ENCODE measurements at regions not wholly inside any gene's neighbourhood (a gene's known extent, or its start where the extent isn't known, plus 50 kb on each side); places are given as distances from the start of the nearest gene placed in this dataset.

DNA sequence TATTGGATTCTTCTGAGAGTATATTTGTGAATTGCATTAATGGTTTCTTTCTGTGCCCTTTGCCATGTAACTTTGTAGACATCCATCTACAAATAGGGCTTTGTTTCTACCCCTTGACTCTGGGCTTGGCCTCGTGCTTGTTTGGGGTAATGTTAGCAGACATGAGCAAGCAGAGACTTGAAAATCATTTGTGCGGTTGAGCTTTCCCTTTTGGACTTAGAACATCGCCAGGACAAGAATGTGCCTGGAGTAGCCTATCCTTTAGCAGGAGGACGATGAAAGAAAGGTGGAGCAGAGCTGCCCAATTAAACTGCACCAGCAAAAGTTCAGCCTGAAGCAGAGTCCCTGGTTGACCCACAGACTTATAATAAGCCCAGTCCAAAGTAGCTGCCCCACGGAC lies 785.9 kb downstream of the EPHA4 start:
- Histone ChIP-seq H3K4me1 (peaks cover 0 to 11% (median 0%) of the 10 kb centered on the region in 4 donors), H3K36me3 (no peaks in the 10 kb centered on the region), H3K27ac (no peak overlapping the region), H3K27me3 (no peaks in the 10 kb centered on the region), H3K9me3 (no peaks in the 10 kb centered on the region), H3K4me3 (no peak overlapping the region)
- no peak for DNase-seq (ENCODE audit: low spot score in 2 of 2)
- 52 to 61% methylated on average over 5 of the region's 5 CpGs for WGBS, 2 donors
- TF ChIP-seq POLR2A (IDR thresholded peaks at IDR 0.05) (no peak), EP300 (IDR thresholded peaks at IDR 0.05) (no peak)
- TF ChIP-seq, protein P1, sequence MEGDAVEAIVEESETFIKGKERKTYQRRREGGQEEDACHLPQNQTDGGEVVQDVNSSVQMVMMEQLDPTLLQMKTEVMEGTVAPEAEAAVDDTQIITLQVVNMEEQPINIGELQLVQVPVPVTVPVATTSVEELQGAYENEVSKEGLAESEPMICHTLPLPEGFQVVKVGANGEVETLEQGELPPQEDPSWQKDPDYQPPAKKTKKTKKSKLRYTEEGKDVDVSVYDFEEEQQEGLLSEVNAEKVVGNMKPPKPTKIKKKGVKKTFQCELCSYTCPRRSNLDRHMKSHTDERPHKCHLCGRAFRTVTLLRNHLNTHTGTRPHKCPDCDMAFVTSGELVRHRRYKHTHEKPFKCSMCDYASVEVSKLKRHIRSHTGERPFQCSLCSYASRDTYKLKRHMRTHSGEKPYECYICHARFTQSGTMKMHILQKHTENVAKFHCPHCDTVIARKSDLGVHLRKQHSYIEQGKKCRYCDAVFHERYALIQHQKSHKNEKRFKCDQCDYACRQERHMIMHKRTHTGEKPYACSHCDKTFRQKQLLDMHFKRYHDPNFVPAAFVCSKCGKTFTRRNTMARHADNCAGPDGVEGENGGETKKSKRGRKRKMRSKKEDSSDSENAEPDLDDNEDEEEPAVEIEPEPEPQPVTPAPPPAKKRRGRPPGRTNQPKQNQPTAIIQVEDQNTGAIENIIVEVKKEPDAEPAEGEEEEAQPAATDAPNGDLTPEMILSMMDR (IDR thresholded peaks at IDR 0.05): no peak

DNA sequence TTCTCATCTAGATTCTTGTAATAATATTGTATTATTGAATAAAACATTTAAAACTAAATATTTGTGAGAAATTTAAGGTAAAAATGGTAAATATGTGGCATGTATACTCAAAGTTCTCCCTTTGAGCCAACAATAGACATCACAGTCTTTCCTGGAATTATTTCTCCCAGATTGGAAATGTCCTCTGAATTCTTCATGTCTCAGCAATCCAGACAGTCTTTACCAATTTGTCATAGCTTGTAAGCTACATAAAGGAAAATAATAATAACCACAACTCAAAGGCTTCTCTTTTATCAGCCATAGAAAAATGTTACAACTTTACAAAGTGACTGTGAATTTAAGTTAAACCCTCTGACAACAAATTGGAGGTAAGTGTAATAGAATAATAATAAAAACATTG lies 784.9 kb downstream of the EPHA4 start:
- Histone ChIP-seq H3K27me3 (no peaks in the 10 kb centered on the region), H3K4me3 (no peak overlapping the region), H3K36me3 (no peaks in the 10 kb centered on the region), H3K27ac (no peak overlapping the region), H3K9me3 (no peaks in the 10 kb centered on the region), H3K4me1 (peaks cover 0 to 11% (median 0%) of the 10 kb centered on the region in 4 donors)
- no peak for DNase-seq (ENCODE audit: low spot score in 2 of 2)
- no peak for TF ChIP-seq POLR2A (IDR thresholded peaks at IDR 0.05)
- no peak for TF ChIP-seq EP300 (IDR thresholded peaks at IDR 0.05)

DNA sequence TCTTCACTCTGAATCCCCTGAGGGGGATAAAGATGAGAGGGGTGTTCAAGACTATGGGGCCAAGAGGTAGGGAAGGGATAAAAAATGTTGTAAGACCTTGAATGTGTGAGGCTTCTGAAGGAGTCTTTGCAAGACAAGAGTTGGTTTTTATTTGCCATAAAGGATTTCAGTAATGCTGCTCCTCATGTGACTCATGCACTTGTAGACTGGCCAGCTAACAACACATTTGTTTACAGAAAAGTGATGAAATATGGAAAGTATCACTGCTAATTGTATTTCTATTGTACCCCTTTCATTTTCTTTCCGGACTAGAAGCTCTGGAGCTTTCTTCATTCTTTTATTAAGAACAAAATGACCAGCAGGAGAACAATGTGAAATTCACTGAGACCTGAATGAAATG lies 782.1 kb downstream of the EPHA4 start:
- 28 to 29% methylated on average over 1 of the region's 1 CpG for WGBS, 2 donors
- H3K36me3 ChIP-seq: no peaks in the 10 kb centered on the region
- no peaks in the 10 kb centered on the region for H3K27me3 ChIP-seq
- TF ChIP-seq, protein P1 (IDR thresholded peaks at IDR 0.05): no peak
- TF ChIP-seq EP300 (IDR thresholded peaks at IDR 0.05) (no peak), POLR2A (IDR thresholded peaks at IDR 0.05) (no peak)
- no peak overlapping the region for H3K4me3 ChIP-seq
- no peak for DNase-seq (ENCODE audit: low spot score in 2 of 2)
- no peak overlapping the region for H3K27ac ChIP-seq
- no peaks in the 10 kb centered on the region for H3K9me3 ChIP-seq
- peaks cover 0 to 8% (median 0%) of the 10 kb centered on the region in 4 donors for H3K4me1 ChIP-seq

DNA sequence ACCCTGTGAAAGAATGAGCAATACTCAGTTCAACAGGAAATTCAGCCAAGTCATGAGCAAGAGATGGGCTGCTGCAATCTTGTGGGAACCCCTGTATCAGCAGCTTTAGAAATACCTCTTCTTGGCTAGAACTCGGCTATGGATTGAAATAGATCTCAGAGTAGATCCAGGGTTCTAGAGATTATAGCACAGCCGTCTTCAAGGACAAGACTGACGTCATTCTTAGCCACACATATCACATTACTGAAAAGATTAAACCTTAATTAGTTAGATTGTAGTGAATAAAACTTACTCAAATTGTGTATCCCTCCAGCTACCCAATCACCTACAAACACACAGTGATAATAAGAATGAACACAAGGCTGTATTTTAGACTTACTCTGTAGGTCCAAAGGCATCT lies 776.4 kb downstream of the EPHA4 start:
- Histone ChIP-seq H3K9me3 (no peaks in the 10 kb centered on the region), H3K27me3 (no peaks in the 10 kb centered on the region), H3K27ac (peak overlapping the region in 1 of 4 donors; percentile 3), H3K4me3 (no peak overlapping the region), H3K36me3 (no peaks in the 10 kb centered on the region), H3K4me1 (no peaks in the 10 kb centered on the region)
- 54 to 64% methylated on average over 3 of the region's 3 CpGs for WGBS, 2 donors
- TF ChIP-seq, protein P1 (IDR thresholded peaks at IDR 0.05): no peak
- TF ChIP-seq EP300 (IDR thresholded peaks at IDR 0.05) (no peak), POLR2A (IDR thresholded peaks at IDR 0.05) (no peak)
- DNase-seq (ENCODE audit: low spot score in 2 of 2): no peak

DNA sequence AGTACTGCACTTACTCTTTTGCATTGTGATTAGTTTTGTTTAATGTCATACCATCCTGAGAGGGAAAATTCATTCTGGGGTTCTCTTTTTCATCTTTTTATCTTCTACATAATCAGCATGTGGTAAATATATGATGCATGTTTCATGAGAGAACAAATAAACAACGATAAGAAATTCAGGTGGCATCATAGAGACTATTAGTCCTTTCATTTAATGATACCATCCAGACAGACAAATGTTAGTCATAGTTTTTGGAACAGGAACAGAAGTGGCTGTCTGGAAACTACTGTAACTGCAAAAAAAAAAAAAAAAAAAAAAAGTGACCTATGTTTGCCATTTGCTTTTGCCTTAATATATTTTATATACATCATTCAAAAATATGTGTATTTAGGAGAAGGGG lies 761.0 kb downstream of the EPHA4 start:
- no peaks in the 10 kb centered on the region for H3K4me1 ChIP-seq
- no peak for TF ChIP-seq EP300 (IDR thresholded peaks at IDR 0.05)
- no peak for TF ChIP-seq POLR2A (IDR thresholded peaks at IDR 0.05)
- TF ChIP-seq, protein P1 (IDR thresholded peaks at IDR 0.05): no peak

DNA sequence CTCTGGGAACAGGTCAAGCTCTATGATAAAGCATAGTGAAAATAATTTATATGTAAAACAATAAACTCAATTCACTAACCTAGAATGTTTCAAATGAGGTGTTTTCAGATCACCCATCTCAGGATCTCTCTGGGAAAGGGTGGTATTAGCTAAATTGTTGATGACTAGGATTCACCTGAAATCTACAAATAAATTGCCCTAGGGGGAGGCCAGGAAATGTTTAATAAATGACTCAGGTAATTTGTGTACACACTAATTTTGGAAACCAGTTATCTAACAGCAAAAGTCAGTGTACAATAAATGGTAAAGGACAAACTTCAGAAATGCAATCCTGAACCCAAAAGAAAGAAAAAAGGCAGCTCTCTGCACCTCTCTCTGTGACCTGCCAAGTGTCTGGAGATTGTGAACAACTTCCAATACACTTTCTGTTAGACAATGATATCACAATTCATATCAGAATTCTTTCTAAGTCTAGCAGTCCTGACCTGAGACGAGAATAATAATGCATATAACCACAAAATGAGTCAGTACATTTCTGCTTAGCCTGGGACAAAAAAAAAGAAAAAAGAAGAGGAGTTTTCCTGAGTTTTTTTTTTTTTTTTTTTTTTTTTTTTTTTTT lies 760.0 kb downstream of the EPHA4 start:
- H3K36me3 ChIP-seq: no peaks in the 10 kb centered on the region
- WGBS, 2 donors: 51 to 62% methylated on average over 1 of the region's 1 CpG
- DNase-seq (ENCODE audit: low spot score in 2 of 2): no peak
- H3K4me1 ChIP-seq: no peaks in the 10 kb centered on the region
- no peaks in the 10 kb centered on the region for H3K27me3 ChIP-seq
- no peak overlapping the region for H3K4me3 ChIP-seq
- TF ChIP-seq, protein P1 (IDR thresholded peaks at IDR 0.05): no peak
- TF ChIP-seq EP300 (IDR thresholded peaks at IDR 0.05) (no peak), POLR2A (IDR thresholded peaks at IDR 0.05) (no peak)
- H3K9me3 ChIP-seq: no peaks in the 10 kb centered on the region
- no peak overlapping the region for H3K27ac ChIP-seq

More for the DNA sequence above, 761.0 kb downstream of the EPHA4 start:
- H3K36me3 ChIP-seq: no peaks in the 10 kb centered on the region
- H3K9me3 ChIP-seq: no peaks in the 10 kb centered on the region
- 83% methylated on average over 1 of the region's 1 CpG for WGBS, 2 donors
- no peak overlapping the region for H3K4me3 ChIP-seq
- no peak for DNase-seq (ENCODE audit: low spot score in 2 of 2)
- no peaks in the 10 kb centered on the region for H3K27me3 ChIP-seq
- H3K27ac ChIP-seq: no peak overlapping the region
